ENCODE measurements at regions not wholly inside any gene's neighbourhood (a gene's known extent, or its start where the extent isn't known, plus 50 kb on each side); places are given as distances from the start of the nearest gene placed in this dataset.

DNA sequence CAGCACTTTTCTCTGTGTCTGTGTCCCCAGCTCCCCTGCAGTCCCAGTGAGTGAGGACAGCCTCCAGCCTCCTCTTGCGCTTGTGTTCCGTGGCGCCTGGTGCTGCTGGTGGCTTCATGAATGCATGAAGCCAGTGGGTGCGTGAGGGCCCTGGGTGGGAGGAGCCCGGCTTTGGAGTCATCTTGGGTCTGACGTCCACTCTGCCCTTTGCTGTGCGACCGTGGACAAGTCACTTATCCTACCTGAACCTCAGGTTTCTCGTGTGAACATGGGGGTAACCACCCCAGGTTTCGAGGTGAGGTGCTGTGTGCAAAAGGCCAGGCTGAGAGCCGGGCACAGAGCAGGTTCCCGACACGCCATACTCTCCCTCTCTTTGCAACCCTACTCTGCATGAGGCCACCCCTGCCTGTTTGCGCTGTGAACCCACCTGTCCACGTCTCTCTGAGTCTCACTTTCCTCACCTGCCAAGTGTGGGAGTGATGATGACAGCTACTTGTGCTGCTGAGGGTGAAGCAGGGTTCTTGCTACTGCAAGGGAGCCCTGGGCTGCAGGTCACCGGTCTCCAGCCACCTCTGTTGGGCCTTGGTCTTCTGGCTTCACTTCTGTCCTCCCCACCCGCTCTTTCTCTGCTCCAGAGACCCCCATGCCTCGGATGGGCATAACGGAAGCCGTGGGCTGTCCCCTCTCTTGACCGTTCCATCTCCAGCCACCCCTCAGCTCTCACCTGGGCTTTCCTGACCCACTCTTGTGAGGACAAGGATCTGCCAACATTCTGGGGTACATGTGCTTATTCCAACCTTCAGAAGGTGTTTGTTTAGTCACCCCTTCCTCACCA is 537.6 kb downstream of the TBC1D22A start:
- H3K4me3 ChIP-seq (ENCODE audit: low read depth, low read length): no peak overlapping the region
- DNase-seq (ENCODE audit: low read depth): no peak
- TF ChIP-seq, protein P1, sequence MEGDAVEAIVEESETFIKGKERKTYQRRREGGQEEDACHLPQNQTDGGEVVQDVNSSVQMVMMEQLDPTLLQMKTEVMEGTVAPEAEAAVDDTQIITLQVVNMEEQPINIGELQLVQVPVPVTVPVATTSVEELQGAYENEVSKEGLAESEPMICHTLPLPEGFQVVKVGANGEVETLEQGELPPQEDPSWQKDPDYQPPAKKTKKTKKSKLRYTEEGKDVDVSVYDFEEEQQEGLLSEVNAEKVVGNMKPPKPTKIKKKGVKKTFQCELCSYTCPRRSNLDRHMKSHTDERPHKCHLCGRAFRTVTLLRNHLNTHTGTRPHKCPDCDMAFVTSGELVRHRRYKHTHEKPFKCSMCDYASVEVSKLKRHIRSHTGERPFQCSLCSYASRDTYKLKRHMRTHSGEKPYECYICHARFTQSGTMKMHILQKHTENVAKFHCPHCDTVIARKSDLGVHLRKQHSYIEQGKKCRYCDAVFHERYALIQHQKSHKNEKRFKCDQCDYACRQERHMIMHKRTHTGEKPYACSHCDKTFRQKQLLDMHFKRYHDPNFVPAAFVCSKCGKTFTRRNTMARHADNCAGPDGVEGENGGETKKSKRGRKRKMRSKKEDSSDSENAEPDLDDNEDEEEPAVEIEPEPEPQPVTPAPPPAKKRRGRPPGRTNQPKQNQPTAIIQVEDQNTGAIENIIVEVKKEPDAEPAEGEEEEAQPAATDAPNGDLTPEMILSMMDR (conservative IDR thresholded peaks at IDR 0.05; ENCODE audit: low read depth, low read length): no peak

- no peak overlapping the region for H3K4me3 ChIP-seq (ENCODE audit: low read depth, low read length)
- TF ChIP-seq, protein P1 (conservative IDR thresholded peaks at IDR 0.05; ENCODE audit: low read depth, low read length): no peak
- DNase-seq (ENCODE audit: low read depth): no peak
Observed at GRCh38 chr22:47299211-47299862, 536.9 kb downstream of the TBC1D22A start.

GRCh38 chr22:47298017-47298785 is 535.8 kb downstream of the TBC1D22A start:
- H3K4me3 ChIP-seq (ENCODE audit: low read depth, low read length): no peak overlapping the region

GRCh38 chr22:47297261-47298016 is 535.0 kb downstream of the TBC1D22A start:
- no peak for DNase-seq (ENCODE audit: low read depth)
- TF ChIP-seq, protein P1 (conservative IDR thresholded peaks at IDR 0.05; ENCODE audit: low read depth, low read length): no peak
- no peak overlapping the region for H3K4me3 ChIP-seq (ENCODE audit: low read depth, low read length)

More at GRCh38 chr22:47298017-47298785, 535.8 kb downstream of the TBC1D22A start:
- peak; percentile 12 for DNase-seq (ENCODE audit: low read depth)
- TF ChIP-seq, protein P1 (conservative IDR thresholded peaks at IDR 0.05; ENCODE audit: low read depth, low read length): no peak

GRCh38 chr22:47296405-47297260 is 534.2 kb downstream of the TBC1D22A start:
- TF ChIP-seq, protein P1 (conservative IDR thresholded peaks at IDR 0.05; ENCODE audit: low read depth, low read length): no peak
- DNase-seq (ENCODE audit: low read depth): no peak
- H3K4me3 ChIP-seq (ENCODE audit: low read depth, low read length): no peak overlapping the region

DNA sequence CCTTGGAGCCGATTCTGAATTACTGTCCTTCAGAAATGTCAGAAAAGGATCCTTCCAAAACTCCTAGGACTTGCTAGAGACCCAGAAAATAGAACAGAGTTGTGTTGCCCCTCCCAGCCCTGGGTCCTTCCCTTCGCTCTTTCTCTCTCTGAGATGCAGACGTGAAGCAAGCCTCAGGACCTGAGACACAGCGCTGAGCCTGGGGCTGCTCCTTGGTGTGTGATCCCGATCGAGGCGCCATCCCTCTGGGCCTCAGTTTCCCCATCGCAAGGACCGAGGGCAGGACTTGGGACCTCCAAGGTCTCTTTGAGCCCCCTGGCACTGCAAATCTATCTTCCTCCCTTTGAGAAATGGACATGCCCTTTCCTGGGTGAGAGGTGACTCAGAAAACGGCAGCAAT is 533.5 kb downstream of the TBC1D22A start:
- TF ChIP-seq, protein P1 (conservative IDR thresholded peaks at IDR 0.05; ENCODE audit: low read depth, low read length): no peak
- DNase-seq (ENCODE audit: low read depth): no peak
- no peak overlapping the region for H3K4me3 ChIP-seq (ENCODE audit: low read depth, low read length)
